ENCODE measurements at regions not wholly inside any gene's neighbourhood (a gene's known extent, or its start where the extent isn't known, plus 50 kb on each side); places are given as distances from the start of the nearest gene placed in this dataset.
"Not testable (repeated sequence)": the region's sequence is repeated elsewhere in the genome, so short reads cannot be mapped to it uniquely, and the experiment has no call there.

DNA sequence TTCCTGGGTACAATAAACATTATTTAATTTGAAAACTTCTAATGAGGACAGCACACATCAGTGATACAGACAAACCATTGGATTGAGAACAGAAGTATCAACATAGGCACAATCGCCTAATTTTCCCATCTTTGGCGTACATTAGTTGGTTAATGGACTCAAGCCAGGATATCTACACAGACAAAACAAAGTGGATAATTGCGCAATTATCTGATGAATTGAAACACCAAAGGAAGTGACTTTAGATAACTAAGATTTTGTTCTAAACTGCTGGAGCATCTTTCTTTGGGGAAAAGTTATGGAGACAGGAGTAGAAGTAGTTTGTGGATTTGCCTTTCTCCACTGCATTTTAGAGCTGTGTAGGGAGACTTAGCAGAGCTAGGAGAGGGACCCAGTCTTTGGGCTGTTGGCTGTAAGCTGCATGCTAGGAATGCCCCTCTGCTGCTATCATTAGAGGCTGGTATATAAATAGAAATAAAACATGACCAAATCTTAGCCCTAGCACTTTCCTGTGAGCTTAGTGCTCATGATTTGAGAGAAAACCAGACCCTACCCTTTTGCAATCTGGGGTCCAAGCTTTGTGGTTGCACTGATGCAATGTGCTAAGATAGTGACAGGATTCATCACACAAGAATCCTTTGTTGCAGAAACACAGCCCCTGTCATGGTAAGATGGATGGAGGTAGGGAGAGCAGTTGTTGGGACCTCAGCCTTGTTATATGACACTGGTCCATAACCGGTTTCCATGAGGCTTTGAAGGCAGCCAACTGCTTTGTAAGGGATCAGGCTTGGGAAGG is 264.5 kb upstream of the PIK3C3 start:
- no peak for DNase-seq

DNA sequence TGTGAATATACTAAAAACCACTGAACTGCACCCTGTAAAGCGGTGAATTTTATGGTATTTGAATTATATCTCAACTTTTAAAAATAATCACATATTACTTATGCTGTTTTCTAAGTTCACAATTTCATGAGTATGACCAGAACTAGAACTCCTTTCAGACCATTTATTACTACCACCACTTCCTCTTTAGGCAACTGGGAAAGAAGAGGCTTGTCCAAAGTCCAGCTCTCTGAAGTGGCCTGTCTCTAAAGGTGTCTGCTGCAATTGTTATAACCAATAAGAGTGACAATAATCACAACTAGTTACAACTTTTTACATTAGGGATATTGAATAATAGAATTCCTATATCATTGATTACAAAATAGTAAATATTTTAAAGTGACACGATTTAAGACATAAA is 267.9 kb upstream of the PIK3C3 start:
- DNase-seq = no peak

DNA sequence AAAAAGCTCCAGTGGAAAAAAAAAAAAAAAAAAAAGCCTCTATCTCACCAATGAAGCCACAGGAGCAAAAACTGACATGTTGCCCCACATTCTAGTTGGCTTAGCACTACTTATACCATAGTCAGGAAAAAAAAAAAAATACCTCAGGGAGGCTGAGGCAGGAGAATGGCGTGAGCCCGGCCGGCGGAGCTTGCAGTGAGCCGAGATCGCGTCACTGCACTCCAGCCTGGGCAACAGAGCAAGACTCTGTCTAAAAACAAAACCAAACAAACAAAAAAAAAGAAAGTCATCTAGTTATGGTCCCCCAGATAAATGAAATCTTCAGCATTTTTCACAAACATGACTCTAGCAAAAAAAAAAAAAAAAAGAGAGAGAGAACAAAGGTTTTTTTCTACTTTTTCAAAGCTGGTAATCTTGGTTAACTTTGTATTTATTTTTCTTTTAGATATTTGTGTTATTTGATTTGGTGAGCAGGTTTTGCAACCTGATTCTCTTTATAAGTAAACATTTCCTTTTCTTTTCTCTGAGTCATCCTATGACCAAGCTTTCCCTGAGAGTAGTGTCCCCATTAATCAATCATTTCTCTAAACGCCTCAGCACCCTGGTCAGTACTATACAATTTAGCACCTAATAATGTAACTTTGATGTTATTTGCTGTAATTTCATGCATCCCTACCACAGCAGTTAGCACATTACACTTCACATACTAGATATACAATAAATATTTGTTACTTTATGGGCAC is 273.7 kb upstream of the PIK3C3 start:
- DNase-seq = no peak

DNA sequence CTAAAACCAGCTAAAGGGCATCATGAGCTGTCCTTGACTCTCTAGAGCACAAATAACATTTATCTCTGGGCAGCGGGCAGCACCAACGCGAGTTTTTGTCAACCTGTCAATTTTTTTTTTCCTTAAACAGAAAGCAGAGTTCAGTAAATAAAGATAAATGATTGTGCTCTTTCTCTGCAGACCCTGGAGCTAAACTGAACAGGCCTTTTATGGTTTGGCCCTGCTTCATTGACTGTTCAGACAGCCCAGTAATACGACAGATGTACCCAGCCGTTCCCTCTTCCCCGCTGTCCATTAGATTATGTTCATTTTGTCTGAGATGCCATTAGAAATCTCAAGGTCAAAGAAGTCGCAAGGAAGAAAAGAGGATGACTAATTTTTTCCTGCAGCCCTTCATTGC is 280.5 kb upstream of the PIK3C3 start:
- no peak for DNase-seq

DNA sequence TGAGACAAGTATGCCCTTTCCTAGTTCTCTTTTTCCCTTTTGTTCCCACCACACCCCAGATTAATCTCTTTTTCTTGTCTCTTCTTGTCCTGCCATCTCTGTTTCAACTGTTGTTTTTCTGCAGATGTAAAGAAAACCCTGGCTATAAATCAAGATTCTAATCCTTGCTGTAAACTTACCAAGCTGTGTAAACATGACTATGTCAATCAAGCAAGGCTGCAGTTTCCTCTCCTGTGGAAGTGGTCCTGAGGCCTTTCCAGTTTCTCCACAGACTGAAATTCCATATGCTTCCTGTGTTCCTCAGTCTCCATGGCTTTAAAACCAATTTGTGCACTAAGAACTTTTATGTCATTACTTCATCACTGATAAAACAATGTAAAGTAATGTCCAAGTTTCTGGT is 288.8 kb upstream of the PIK3C3 start:
- DNase-seq = peak; percentile 93 to 94

DNA sequence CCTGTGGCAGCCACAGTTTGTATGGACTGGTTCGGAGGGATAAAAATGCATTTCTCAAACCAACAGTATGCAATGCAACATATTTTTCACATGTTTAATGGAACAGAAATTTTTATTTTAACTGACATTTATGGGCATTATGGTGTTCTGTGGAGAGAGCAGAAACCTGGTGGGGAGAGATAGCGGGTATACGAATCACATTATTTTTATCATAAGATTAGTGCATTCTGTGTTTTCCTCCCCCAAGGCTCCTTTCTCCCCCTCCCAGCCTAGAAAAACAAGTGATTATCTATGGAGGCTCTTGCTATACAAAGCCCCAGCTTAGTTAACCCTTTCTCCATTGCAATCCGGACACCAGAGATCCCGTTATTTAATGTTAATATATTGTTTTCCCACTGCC is 289.8 kb upstream of the PIK3C3 start:
- DNase-seq = no peak

DNA sequence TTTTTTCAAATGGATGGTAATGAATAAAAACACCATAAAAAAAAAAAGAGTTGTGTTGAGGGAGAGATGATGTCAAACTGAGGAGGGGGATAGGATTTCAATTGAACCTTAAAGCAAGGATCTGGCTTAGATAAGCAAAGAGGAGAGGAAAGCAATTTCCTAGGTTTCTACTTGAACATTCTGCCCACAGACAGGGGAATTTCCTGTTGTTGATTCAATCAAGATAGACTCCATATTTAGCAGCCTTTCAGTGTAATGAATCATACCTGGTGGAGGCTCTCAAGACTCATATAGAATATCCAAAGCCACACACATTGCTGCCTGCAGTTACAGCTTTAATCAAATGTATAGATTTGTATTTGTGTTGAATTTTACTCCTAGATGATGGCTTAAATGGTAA is 294.4 kb upstream of the PIK3C3 start:
- no peak for DNase-seq

DNA sequence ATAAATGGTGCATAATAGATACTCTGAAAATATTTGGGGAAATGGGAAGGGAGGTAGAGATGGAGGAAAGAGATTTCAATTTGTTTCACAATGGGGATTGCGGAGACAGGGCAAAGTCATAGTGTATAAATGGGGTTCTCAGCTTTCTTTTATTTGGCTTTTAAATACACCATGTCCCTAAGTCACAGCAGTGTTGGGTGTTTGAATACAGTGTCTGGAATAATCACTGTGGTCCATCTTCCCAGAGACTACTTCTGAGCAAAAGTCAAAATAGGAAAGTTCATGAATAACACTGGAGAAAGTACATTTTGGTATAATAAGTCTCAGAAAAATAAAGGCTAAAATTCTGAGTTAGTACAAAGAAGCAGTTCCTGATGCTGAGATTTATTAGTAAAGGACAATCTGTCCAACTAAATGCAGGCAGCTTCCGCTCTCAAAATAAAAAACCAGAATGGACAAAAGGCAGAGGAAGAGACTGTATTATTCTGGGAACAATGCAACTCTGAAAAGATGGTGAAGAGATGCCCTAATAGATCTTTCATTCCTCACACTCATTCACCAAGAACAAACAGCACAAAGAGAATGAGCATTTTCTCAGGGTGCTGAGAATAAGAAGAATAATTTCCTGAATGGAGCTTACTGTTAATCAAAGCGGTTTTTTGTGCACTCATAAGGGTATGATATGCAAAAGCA is 295.4 kb upstream of the PIK3C3 start:
- DNase-seq = no peak

DNA sequence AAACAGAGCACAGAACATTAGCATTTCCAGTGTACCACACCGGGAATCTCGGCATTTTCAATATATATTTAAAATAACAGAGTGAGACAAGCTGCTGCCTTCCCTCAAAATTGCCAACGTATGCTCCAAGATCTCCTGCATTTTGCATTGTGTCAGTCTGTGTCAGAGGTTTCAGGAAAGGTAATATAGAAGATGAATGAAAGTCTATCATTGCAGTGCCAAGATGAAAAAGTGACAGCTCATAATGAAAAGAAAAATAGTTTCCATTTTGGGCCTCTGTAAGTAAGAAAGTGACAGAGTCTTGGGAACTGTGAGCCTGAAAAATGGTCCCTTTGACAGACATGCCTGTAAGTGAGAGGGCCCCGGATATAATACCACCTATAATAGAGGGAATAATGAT is 297.8 kb upstream of the PIK3C3 start:
- DNase-seq = no peak

DNA sequence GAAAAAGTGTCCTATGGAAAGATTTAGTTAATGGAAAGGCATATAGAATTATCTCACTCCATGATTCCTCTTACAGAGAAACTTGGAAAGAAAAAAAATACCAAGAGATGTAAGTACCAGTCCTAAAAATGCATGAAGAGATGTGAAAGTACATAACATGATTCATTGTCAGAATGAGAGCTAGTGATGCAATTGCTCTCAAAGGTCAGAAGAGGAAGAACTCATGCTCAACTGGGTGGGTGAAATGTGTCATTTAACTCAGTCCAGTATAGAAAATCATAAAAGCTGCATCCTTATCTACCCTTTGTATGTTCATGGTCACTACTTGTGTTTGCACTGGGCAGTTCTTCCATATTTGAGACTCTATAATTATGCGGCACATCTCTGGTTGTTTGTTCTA is 300.0 kb upstream of the PIK3C3 start:
- no peak for DNase-seq

DNA sequence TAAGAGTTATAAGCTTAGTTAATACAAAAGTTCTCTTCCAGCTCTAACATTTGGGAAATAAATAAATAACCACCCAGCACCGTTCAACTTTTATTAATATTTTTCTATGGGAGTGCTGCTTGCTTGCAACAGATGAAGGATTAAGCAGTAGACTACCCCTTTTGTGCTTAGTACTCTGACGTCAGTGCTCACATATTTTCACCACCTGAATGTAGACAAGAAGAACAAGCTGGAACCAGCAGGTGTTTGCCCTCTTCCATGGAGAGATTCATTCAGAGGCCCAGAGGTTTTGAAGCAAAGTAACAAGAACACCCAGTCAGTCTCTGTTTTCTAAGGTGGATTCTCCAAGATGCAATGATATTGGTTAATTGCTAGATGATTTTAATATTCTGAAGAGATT is 307.1 kb upstream of the PIK3C3 start:
- DNase-seq = peak; percentile 65 to 73

DNA sequence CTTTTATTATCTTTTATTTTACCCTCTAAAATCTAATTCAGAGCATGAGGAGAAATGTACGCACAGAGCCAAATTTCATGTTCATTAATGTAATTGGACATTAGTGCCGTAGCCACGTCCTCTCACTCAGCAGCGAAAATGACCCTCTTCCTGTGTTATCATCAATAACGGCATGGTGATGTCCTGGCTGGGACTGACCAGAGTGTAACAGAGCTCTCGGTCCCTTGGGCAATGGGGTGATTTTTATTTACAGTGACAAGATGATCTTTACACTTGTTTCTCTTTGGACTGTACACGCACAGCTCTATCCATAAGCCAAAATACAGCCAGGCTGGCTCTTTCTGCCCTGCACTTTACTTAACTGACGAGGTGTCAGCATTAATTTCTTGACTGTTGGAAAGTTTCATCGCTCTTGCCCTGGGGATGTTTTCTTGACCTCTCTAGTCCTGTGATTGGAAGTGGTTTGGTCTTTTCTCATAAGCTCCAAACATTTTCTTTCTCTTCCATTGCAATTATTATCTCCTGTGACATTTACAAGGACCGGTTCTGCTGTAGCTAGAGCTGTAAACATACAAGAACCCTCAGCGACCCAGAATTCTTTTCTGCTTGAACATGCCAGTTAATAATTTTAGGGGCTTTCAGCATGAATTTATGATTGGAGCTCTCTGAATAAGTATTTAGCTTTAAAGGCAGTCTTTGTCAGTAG is 308.0 kb upstream of the PIK3C3 start:
- no peak for DNase-seq

DNA sequence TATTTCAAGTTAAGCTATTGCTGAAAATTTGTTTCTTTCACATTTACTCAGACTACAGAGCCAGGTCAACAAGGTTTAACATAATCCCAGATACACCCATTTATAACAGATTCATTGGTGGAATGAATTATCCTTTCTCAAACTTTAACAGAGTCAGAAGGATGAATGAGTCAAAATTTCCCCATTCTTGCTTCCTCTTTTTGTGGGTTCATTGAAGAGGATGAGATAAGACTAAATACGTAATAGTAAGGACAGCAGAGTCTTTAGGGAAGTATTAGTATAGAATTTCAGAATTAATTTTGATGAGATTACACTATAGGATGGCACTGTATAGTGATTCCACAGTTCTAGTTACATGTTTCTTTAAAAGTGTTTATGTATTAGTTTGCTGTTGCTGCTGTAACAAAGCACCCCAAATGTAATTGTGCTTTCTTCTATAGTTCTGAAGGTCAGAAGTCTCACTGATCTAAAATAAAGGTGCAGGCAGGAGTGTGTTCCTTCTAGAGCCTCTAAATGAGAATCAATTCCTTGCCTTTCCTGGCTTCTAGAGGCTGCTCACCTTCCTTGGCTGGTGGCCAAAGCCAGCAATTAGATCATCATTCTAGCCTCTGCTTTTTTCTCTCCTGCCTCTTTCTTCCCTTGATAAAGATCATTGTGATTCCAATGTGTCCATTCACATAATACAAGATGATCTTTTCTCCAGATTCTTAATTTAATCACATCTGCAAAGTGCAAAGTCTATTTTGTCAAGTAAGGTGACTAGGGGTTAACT is 309.3 kb upstream of the PIK3C3 start:
- DNase-seq = peak; percentile 41 to 57

DNA sequence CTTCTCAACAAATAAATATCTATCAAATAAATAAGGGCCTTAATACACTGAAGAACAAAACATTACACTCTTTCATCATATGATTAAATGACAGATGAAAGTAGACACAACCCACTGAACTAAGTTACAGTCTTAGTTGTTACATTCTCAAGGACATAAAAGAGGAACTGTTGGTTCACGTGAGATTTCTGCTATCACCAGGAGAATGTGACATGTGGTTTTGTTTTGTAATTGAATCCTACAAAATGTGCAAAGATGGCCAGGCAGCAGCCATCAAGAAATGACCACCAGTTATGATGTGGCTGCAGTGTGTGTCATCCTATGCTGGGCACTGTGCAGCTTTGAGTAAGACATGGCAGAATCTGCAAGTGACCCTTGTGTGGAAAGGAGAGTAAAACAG is 310.6 kb upstream of the PIK3C3 start:
- DNase-seq = no peak

DNA sequence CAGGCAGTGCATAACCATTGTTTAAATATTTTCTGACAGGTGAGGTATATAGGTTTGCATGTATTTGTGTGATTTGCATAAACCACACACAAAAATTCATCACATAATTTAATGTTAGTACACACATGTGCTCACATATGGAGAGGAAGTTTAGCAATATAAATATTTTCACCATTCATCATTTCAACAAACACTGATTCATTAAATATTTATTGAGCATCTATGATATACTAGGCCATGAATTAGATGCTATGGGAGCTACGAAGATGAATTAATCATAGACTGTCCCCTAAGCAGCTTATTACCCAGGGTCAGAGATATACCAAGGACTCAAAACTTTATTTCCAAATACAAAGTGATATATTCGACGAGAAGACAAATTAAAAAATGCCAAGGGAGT is 311.6 kb upstream of the PIK3C3 start:
- DNase-seq = no peak

DNA sequence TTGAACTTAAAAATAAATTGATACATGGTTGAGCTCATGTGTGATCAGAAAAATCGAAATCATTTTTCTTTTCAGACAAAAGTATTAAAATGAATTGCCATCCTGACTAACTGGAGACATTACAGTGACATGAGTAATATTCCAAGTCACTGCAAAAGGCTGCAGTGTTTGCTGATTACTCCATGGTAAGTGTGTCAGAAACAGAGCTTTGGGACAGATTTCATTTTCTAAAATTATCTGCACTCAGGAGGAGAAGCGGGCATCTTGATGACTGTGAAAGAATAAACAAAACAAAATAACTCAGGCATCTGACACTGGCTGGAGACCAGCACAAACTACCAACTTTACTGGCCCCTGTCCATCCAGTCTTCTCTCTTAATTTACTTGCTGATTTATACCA is 312.3 kb upstream of the PIK3C3 start:
- no peak for DNase-seq

DNA sequence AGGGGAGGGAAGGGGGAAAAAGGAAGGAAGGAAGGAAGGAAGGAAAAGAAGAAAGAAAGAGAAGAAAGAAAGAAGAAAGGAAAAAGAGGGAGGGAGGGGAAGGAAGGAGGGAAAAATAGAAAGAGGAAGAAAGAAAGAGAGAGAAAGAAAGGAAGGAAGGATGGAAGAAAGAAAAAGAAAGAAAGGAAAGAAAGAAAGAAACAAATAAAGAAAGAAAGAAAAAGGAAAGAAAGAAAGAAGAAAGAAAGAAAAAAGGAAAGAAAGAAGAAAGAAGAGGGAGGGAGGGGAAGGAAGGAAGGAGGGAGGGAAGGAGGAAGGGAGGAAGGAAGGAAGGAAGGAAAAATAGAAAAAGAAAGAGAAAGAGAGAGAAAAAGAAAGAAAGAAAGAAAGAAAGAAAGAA is 315.8 kb upstream of the PIK3C3 start:
- no peak for DNase-seq

DNA sequence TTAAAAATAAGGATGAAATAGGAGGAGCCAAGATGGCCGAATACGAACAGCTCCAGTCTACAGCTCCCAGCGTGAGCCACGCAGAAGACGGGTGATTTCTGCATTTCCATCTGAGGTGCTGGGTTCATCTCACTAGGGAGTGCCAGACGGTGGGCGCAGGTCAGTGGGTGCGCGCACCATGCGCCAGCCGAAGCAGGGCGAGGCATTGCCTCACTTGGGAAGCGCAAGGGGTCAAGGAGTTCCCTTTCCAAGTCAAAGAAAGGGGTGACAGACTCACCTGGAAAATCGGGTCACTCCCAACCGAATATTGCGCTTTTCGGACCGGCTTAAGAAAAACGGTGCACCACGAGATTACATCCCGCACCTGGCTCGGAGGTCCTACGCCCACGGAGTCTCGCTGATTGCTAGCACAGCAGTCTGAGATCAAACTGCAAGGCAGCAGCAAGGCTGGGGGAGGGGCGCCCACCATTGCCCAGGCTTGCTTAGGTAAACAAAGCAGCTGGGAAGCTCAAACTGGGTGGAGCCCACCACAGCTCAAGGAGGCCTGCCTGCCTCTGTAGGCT is 323.2 kb upstream of the PIK3C3 start:
- DNase-seq = not testable (repeated sequence)

DNA sequence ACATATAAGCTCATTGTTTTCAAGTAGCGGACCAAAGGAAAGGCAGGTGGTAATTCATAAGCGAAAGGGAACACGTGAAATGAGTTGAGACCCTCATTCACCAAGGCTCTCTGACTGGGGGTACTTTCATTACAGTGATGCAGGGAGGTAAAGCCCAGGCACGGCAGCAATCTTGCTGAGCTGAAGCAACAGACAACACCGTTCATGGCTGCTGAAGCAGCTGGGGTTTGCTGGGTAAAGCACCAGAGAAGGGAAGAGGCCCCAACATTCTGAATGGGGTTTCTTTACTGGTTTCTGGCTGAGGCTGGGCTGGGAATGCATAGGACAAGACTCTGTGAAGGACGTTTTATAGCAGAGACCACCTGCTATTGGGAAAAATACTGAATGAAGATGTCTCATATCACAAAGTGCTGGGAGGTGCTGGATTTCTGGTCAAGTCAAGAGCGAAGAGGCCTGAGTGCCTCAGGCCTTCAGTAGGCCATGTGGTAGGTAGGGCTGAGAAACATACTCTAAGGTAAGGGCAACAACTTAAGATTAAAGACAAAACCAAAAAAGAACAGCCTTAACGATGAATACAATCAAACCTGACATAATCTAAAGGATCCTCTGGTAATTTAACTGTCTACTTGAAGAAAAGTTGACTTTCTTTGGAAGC is 324.7 kb upstream of the PIK3C3 start:
- no peak for DNase-seq

DNA sequence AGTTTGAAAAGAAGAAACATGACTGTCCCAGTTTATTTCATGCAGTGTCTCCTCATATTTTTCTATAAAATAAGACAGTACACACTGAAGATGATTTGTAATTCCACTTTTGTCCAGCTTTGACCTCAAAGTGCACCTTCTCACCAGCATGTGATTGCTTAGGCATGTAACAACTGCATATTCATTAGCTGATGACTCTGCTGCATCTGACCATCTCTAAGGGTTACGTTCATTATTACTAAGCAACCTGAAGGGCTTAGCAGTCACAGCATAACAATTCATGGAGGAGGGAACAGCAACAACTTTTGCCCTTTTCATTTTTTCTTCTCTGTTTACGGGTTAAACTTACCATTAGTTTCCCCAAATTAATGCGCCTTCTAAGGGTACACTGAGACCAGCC is 330.6 kb upstream of the PIK3C3 start:
- no peak for DNase-seq

DNA sequence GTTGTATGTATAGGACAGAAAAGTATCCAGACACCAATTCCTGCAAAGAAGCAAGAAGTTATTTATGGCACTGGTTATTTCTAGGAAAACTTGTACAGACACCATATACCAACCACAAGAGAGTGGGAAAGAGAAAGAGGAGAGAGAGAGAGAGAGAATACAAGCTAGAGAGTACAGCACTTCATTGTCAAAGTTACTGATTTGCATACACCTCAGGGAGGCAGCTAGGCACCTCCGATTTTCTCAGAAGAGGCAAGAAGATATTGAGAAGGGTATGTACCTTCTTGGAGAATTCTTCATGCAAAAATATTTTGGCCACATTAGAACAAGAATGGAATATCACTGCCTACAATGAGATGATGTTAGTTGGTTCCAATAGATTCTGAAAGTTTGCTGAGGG is 333.9 kb upstream of the PIK3C3 start:
- DNase-seq = no peak

DNA sequence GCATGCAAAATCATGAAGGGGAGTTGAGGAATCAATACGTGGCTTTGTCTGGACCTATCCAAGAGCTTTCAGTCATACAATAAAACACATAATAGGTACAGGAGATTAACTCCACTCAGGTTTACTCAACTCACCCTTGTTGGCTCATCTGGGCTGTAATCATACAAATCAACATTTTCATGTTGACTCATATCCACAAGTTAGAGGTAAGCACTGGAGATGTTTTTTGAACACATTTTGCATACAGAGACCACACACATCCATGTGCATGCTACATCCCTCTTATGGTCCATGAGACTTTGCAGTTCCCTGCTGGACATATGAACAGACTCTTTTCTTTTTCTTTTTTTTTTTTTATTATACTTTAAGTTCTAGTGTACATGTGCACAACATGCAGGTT is 336.9 kb upstream of the PIK3C3 start:
- no peak for DNase-seq
